ENCODE measurements at regions not wholly inside any gene's neighbourhood (a gene's known extent, or its start where the extent isn't known, plus 50 kb on each side); places are given as distances from the start of the nearest gene placed in this dataset.
"Not testable (repeated sequence)": the region's sequence is repeated elsewhere in the genome, so short reads cannot be mapped to it uniquely, and the experiment has no call there.

GRCh38 chr2:155902635-155903034 lies 429.9 kb downstream of the NR4A2 start:
- H3K27ac Mint-ChIP-seq, result no peak overlapping the region
- DNase-seq (ENCODE audit: low spot score in 2 of 2, unreplicated experiment in 2 of 2), result no peak
- H3K4me3 Mint-ChIP-seq, result no peak overlapping the region
- H3K36me3 Mint-ChIP-seq, result no peaks in the 10 kb centered on the region
- H3K9me3 Mint-ChIP-seq, result no peaks in the 10 kb centered on the region
- H3K4me1 Mint-ChIP-seq, result peaks cover 11% of the 10 kb centered on the region
- TF ChIP-seq, protein P1, sequence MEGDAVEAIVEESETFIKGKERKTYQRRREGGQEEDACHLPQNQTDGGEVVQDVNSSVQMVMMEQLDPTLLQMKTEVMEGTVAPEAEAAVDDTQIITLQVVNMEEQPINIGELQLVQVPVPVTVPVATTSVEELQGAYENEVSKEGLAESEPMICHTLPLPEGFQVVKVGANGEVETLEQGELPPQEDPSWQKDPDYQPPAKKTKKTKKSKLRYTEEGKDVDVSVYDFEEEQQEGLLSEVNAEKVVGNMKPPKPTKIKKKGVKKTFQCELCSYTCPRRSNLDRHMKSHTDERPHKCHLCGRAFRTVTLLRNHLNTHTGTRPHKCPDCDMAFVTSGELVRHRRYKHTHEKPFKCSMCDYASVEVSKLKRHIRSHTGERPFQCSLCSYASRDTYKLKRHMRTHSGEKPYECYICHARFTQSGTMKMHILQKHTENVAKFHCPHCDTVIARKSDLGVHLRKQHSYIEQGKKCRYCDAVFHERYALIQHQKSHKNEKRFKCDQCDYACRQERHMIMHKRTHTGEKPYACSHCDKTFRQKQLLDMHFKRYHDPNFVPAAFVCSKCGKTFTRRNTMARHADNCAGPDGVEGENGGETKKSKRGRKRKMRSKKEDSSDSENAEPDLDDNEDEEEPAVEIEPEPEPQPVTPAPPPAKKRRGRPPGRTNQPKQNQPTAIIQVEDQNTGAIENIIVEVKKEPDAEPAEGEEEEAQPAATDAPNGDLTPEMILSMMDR (IDR thresholded peaks at IDR 0.05; ENCODE audit: unreplicated experiment), result no peak
- no peaks in the 10 kb centered on the region for H3K27me3 Mint-ChIP-seq (ENCODE audit: low read depth)

DNA sequence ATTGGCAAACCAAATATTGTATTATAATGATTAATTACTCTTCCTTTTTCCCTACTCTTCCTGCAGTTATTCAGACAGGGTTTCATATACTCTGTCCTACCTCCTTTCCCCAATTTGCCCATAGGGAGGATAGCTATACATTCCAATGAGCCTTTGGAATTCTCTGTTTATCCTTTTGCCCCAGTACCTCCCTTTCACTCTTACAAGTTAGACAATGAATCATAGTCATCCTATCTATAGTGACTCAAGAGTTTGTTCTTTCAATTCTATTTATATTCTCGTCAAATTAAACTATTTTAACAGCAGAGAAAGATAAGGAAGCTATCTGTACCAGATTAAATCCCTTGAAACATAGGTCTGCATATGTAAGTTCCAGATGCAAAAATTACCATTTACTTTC lies 437.5 kb downstream of the NR4A2 start:
- H3K27me3 Mint-ChIP-seq (ENCODE audit: low read depth), result no peaks in the 10 kb centered on the region

DNA sequence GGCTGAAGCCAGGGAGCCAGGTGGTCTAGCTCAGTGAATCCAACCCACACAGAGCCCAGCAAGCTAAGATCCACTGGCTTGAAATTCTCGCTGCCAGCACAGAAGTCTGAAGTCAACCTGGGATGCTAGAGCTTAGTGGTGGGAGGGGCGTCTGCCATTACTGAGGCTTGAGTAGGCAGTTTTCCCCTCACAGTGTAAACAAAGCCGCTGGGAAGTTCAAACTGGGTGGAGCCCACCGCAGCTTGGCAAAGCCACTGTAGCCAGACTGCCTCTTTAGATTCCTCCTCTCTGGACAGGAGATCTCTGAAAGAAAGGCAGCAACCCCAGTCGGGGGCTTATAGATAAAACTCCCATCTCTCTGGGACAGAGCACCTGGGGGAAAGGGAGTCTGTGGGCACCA lies 452.1 kb downstream of the NR4A2 start:
- H3K9me3 Mint-ChIP-seq, result peaks cover 53% of the 10 kb centered on the region
- H3K4me1 Mint-ChIP-seq; H3K27me3 Mint-ChIP-seq (ENCODE audit: low read depth); H3K27ac Mint-ChIP-seq; H3K4me3 Mint-ChIP-seq; H3K36me3 Mint-ChIP-seq; DNase-seq (ENCODE audit: low spot score in 2 of 2, unreplicated experiment in 2 of 2): not testable (repeated sequence)

More for the DNA sequence above, 437.5 kb downstream of the NR4A2 start:
- H3K36me3 Mint-ChIP-seq, result no peaks in the 10 kb centered on the region
- no peak for DNase-seq (ENCODE audit: low spot score in 2 of 2, unreplicated experiment in 2 of 2)
- no peak overlapping the region for H3K27ac Mint-ChIP-seq
- H3K9me3 Mint-ChIP-seq, result peaks cover 12% of the 10 kb centered on the region
- no peak overlapping the region for H3K4me3 Mint-ChIP-seq
- H3K4me1 Mint-ChIP-seq, result peaks cover 13% of the 10 kb centered on the region
- TF ChIP-seq, protein P1 (IDR thresholded peaks at IDR 0.05; ENCODE audit: unreplicated experiment), result no peak

GRCh38 chr2:155879900-155880299 lies 452.6 kb downstream of the NR4A2 start:
- not testable (repeated sequence) for H3K4me1 Mint-ChIP-seq; H3K27me3 Mint-ChIP-seq (ENCODE audit: low read depth); H3K36me3 Mint-ChIP-seq; H3K4me3 Mint-ChIP-seq; DNase-seq (ENCODE audit: low spot score in 2 of 2, unreplicated experiment in 2 of 2); H3K27ac Mint-ChIP-seq
- peaks cover 48% of the 10 kb centered on the region for H3K9me3 Mint-ChIP-seq

- Mint-ChIP-seq H3K36me3 (no peaks in the 10 kb centered on the region), H3K27ac (no peak overlapping the region), H3K4me3 (no peak overlapping the region), H3K9me3 (peaks cover 17% of the 10 kb centered on the region), H3K4me1 (no peaks in the 10 kb centered on the region), H3K27me3 (ENCODE audit: low read depth) (no peaks in the 10 kb centered on the region)
- DNase-seq (ENCODE audit: low spot score in 2 of 2, unreplicated experiment in 2 of 2), result no peak
- TF ChIP-seq, protein P1 (IDR thresholded peaks at IDR 0.05; ENCODE audit: unreplicated experiment), result no peak
Measured at GRCh38 chr2:155872396-155872795, 460.1 kb downstream of the NR4A2 start.

DNA sequence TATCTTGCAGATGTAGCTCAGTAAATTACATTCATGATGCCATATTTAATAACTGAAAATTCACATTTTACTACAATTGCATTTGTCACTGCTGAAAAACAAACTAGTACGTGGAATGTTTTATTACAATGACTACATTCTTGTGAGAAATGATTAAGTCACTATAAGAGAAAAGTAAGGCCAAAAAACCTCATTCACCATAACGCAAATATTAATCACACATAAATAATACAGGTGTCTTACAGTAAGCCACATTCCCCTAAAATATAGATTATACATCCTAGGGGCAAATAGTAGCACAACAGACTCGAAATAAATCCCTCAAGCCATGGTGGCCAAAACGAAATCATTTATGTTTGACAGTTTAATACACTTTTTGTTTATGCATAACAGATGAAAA lies 460.6 kb downstream of the NR4A2 start:
- no peak overlapping the region for H3K27ac Mint-ChIP-seq
- no peak overlapping the region for H3K4me3 Mint-ChIP-seq
- no peak for DNase-seq (ENCODE audit: low spot score in 2 of 2, unreplicated experiment in 2 of 2)
- TF ChIP-seq, protein P1 (IDR thresholded peaks at IDR 0.05; ENCODE audit: unreplicated experiment), result no peak
- H3K36me3 Mint-ChIP-seq, result no peaks in the 10 kb centered on the region
- no peaks in the 10 kb centered on the region for H3K27me3 Mint-ChIP-seq (ENCODE audit: low read depth)
- no peaks in the 10 kb centered on the region for H3K4me1 Mint-ChIP-seq
- H3K9me3 Mint-ChIP-seq, result peaks cover 17% of the 10 kb centered on the region

DNA sequence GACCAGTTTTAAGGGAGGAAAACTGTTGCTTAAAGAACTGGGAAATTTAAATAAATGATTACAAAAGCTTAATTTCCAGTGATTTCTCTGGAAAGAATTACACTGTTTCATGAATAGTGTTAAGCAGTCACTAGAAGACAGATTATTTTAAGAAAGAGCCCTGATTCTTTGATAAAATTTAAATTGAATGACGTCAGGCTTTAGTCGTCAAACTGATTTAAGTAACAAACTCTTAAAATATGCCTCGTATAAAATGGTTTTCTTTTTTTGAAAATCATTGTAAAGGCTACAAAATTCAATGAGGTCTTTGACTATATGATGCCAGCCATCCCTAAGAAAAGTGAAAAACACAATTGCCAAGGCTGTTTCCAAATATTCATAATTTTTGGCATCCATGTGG lies 465.0 kb downstream of the NR4A2 start:
- Mint-ChIP-seq H3K27ac (no peak overlapping the region), H3K27me3 (ENCODE audit: low read depth) (no peaks in the 10 kb centered on the region), H3K4me1 (no peaks in the 10 kb centered on the region), H3K4me3 (no peak overlapping the region), H3K9me3 (no peaks in the 10 kb centered on the region), H3K36me3 (no peaks in the 10 kb centered on the region)
- TF ChIP-seq, protein P1 (IDR thresholded peaks at IDR 0.05; ENCODE audit: unreplicated experiment), result no peak
- no peak for DNase-seq (ENCODE audit: low spot score in 2 of 2, unreplicated experiment in 2 of 2)

Measured in mesothelial cell of epicardium (in vitro differentiated cells).